EH (cell line): ENCODE measurements at regions not wholly inside any gene's neighbourhood (a gene's known extent, or its start where the extent isn't known, plus 50 kb on each side); places are given as distances from the start of the nearest gene placed in this dataset.

Experiments
- DNase-seq: peaks from one replicate; pipeline ENCODE4 v3.0.0-alpha.2; 2015; ENCODE audit warnings: low read depth

GRCh38 chr19:31946491-31946890 is 398.9 kb upstream of the ZNF507 start:
- DNase-seq: no peak

GRCh38 chr19:31947436-31948115 is 397.8 kb upstream of the ZNF507 start:
- no peak for DNase-seq

GRCh38 chr19:31952693-31953092 is 392.7 kb upstream of the ZNF507 start:
- DNase-seq: no peak

GRCh38 chr19:31955061-31955460 is 390.3 kb upstream of the ZNF507 start:
- DNase-seq: no peak

- DNase-seq: no peak
These were observed 389.5 kb upstream of the ZNF507 start for GRCh38 chr19:31955884-31956283.

- no peak for DNase-seq
These were observed 388.5 kb upstream of the ZNF507 start for GRCh38 chr19:31956771-31957392.

- DNase-seq: no peak
These were observed 387.7 kb upstream of the ZNF507 start for GRCh38 chr19:31957711-31958110.

- DNase-seq: no peak
These were observed 385.8 kb upstream of the ZNF507 start for GRCh38 chr19:31959527-31960018.

GRCh38 chr19:31960474-31960873 is 384.9 kb upstream of the ZNF507 start:
- no peak for DNase-seq

- DNase-seq: no peak
These were observed 384.2 kb upstream of the ZNF507 start for GRCh38 chr19:31961191-31961590.

- no peak for DNase-seq
These were observed 383.7 kb upstream of the ZNF507 start for GRCh38 chr19:31961667-31962066.

- no peak for DNase-seq
These were observed 382.8 kb upstream of the ZNF507 start for GRCh38 chr19:31962561-31962996.

GRCh38 chr19:31963746-31964145 is 381.7 kb upstream of the ZNF507 start:
- DNase-seq: no peak

GRCh38 chr19:31969016-31969415 is 376.4 kb upstream of the ZNF507 start:
- DNase-seq: no peak

- DNase-seq: no peak
These were observed 375.4 kb upstream of the ZNF507 start for GRCh38 chr19:31970027-31970461.

- DNase-seq: no peak
These were observed 371.1 kb upstream of the ZNF507 start for GRCh38 chr19:31974290-31974689.

- no peak for DNase-seq
These were observed 370.5 kb upstream of the ZNF507 start for GRCh38 chr19:31974941-31975340.

GRCh38 chr19:31975461-31975860 is 369.9 kb upstream of the ZNF507 start:
- DNase-seq: no peak

GRCh38 chr19:31976775-31977536 is 368.5 kb upstream of the ZNF507 start:
- DNase-seq: no peak

- no peak for DNase-seq
These were observed 366.0 kb upstream of the ZNF507 start for GRCh38 chr19:31979362-31979761.

GRCh38 chr19:31979949-31980670 is 365.3 kb upstream of the ZNF507 start:
- no peak for DNase-seq

- DNase-seq: no peak
These were observed 364.6 kb upstream of the ZNF507 start for GRCh38 chr19:31980796-31981195.
